CD14-positive monocyte (primary cell): ENCODE measurements at regions not wholly inside any gene's neighbourhood (a gene's known extent, or its start where the extent isn't known, plus 50 kb on each side); places are given as distances from the start of the nearest gene placed in this dataset.

Source experiments
- DNase-seq, 3 donors: peaks; one replicate each; pipeline ENCODE4 v3.0.0-alpha.2; 2011 to 2022
- H2AFZ ChIP-seq: 2 replicates; pipeline ENCODE4 v1.6.0; 2012; ENCODE audit warnings: mild to moderate bottlenecking, low read depth, low read length, inconsistent platforms; ENCODE audit not compliant: insufficient read depth, poor library complexity, severe bottlenecking
- H3K27ac ChIP-seq, 2 donors: 1 replicate in 1 of 2; 2 replicates in 1 of 2; pipeline ENCODE4 v1.5.1; 2012 to 2013; ENCODE audit warnings: low read length in 2 of 2, control low read depth in 1 of 2, inconsistent platforms in 1 of 2, low read depth in 1 of 2, mild to moderate bottlenecking in 1 of 2
- H3K27me3 ChIP-seq, 2 donors: one replicate each; pipeline versions ENCODE4 v1.6.0 to v1.6.1; 2011 to 2013; ENCODE audit warnings: low read length in 2 of 2; ENCODE audit not compliant: control insufficient read depth in 2 of 2, insufficient read depth in 2 of 2
- H3K36me3 ChIP-seq, 2 donors: replicated peaks in 1 of 2; 1 replicate in 1 of 2; 2 replicates in 1 of 2; pipeline versions ENCODE4 v1.5.1 to v1.6.1; 2012 to 2013; ENCODE audit warnings: low read length in 2 of 2, control low read depth in 1 of 2, inconsistent platforms in 1 of 2, mild to moderate bottlenecking in 1 of 2; ENCODE audit not compliant: insufficient read depth in 2 of 2, control insufficient read depth in 1 of 2
- H3K4me1 ChIP-seq, 2 donors: 1 replicate in 1 of 2; 2 replicates in 1 of 2; pipeline versions ENCODE4 v1.5.1 to v1.6.1; 2012 to 2013; ENCODE audit warnings: low read length in 2 of 2, control low read depth in 1 of 2, inconsistent platforms in 1 of 2, mild to moderate bottlenecking in 1 of 2, moderate library complexity in 1 of 2; ENCODE audit not compliant: insufficient read depth in 2 of 2, control insufficient read depth in 1 of 2
- H3K4me2 ChIP-seq: replicated peaks from 2 replicates; pipeline ENCODE3; 2012; ENCODE audit warnings: low read length, moderate library complexity, mild to moderate bottlenecking; ENCODE audit not compliant: poor library complexity, severe bottlenecking; ENCODE audit errors: extremely low read depth
- H3K4me3 ChIP-seq, 3 experiments: fragments of 200-600 bp in 1 of 3; sonication (generic) in 1 of 3; replicated peaks in 1 of 3; 1 replicate in 2 of 3; 2 replicates in 1 of 3; pipeline ENCODE4 v1.5.1; 2011 to 2013; ENCODE audit warnings: low read length in 3 of 3, mild to moderate bottlenecking in 3 of 3, control low read depth in 2 of 3, low read depth in 2 of 3, inconsistent platforms in 1 of 3, moderate library complexity in 1 of 3
- H3K79me2 ChIP-seq: 2 replicates; pipeline ENCODE4 v1.6.0; 2012; ENCODE audit warnings: mild to moderate bottlenecking, control low read depth, inconsistent platforms, low read length, moderate library complexity; ENCODE audit not compliant: insufficient read depth
- H3K9ac ChIP-seq: 2 replicates; pipeline ENCODE4 v1.6.0; 2017; ENCODE audit warnings: low read length, mild to moderate bottlenecking; ENCODE audit not compliant: insufficient read depth, poor library complexity, severe bottlenecking
- H3K9me3 ChIP-seq, 2 donors: replicated peaks in 1 of 2; 1 replicate in 1 of 2; 2 replicates in 1 of 2; pipeline versions ENCODE4 v1.5.1 to v1.6.1; 2012 to 2013; ENCODE audit warnings: low read length in 2 of 2, control low read depth in 1 of 2; ENCODE audit not compliant: control insufficient read depth in 1 of 2, insufficient read depth in 1 of 2
- H4K20me1 ChIP-seq: 2 replicates; pipeline ENCODE4 v1.6.0; 2012; ENCODE audit warnings: mild to moderate bottlenecking, low read length, control low read depth, moderate library complexity; ENCODE audit not compliant: insufficient read depth
- H3K27ac Mint-ChIP-seq, 7 donors: one replicate each; pipeline ENCODE4 v1.8.0; 2020; ENCODE audit warnings: mild to moderate bottlenecking in 7 of 7, mixed read lengths in 7 of 7, moderate library complexity in 6 of 7, inconsistent platforms in 2 of 7
- H3K27me3 Mint-ChIP-seq, 3 donors: one replicate each; pipeline ENCODE4 v1.8.0; 2021 to 2022; ENCODE audit warnings: low read depth in 3 of 3, mild to moderate bottlenecking in 3 of 3, mixed read lengths in 3 of 3, moderate library complexity in 3 of 3, inconsistent platforms in 1 of 3
- H3K36me3 Mint-ChIP-seq, 2 donors: one replicate each; pipeline ENCODE4 v1.8.0; 2020; ENCODE audit warnings: mixed read lengths in 2 of 2, inconsistent platforms in 1 of 2, mild to moderate bottlenecking in 1 of 2
- H3K4me1 Mint-ChIP-seq: one replicate; pipeline ENCODE4 v1.8.0; 2020; ENCODE audit warnings: mild to moderate bottlenecking, mixed read lengths
- H3K4me3 Mint-ChIP-seq, 2 donors: one replicate each; pipeline ENCODE4 v1.8.0; 2020; ENCODE audit warnings: mild to moderate bottlenecking in 2 of 2, mixed read lengths in 2 of 2, moderate library complexity in 1 of 2
- H3K9me3 Mint-ChIP-seq, 7 donors: one replicate each; pipeline ENCODE4 v1.8.0; 2020 to 2022; ENCODE audit warnings: mixed read lengths in 7 of 7, mild to moderate bottlenecking in 6 of 7, moderate library complexity in 6 of 7, inconsistent platforms in 2 of 7
- CTCF ChIP-seq: fragments of 200-600 bp; IDR thresholded peaks from one replicate; pipeline ENCODE4 v1.8.0; 2022; ENCODE audit warnings: antibody characterized with exemption, mild to moderate bottlenecking
- WGBS: methylation state at CpG from one replicate; pipeline ENCODE4 v1.1.5; 2013; ENCODE audit warnings: missing lambda C conversion rate; ENCODE audit not compliant: insufficient coverage; 5-methylcytosine and 5-hydroxymethylcytosine counted together
- intact Hi-C, 2 donors: fragments of 100-400 bp; cut with micrococcal nuclease; formaldehyde crosslinking; loops; one replicate each; pipeline versions ENCODE4 v1.15.0 to v1.15.1; 2023

GRCh38 chr13:108460746-108461145 is 168.7 kb upstream of the MYO16 start:
- Mint-ChIP-seq H3K4me1 (no peaks in the 10 kb centered on the region), H3K36me3 (no peaks in the 10 kb centered on the region)

GRCh38 chr13:108463340-108463739 is 166.1 kb upstream of the MYO16 start:
- Histone ChIP-seq H2AFZ (no peak overlapping the region), H3K9me3 (no peaks in the 10 kb centered on the region), H3K36me3 (no peaks in the 10 kb centered on the region), H3K4me3 (no peak overlapping the region), H3K9ac (no peak overlapping the region), H3K4me1 (no peaks in the 10 kb centered on the region), H3K4me2 (no peak overlapping the region), H3K27ac (no peak overlapping the region), H4K20me1 (no peaks in the 10 kb centered on the region), H3K79me2 (no peaks in the 10 kb centered on the region), H3K27me3 (no peaks in the 10 kb centered on the region)
- WGBS = 90% methylated on average over 2 of the region's 3 CpGs
- TF ChIP-seq CTCF = no peak
- DNase-seq = no peak
- no peaks in the 10 kb centered on the region for H3K4me1 Mint-ChIP-seq
- H3K9me3 Mint-ChIP-seq = peaks cover 0 to 4% (median under 1%) of the 10 kb centered on the region in 7 donors
- H3K4me3 Mint-ChIP-seq = no peak overlapping the region
- intact Hi-C loops = no loop called here
- no peaks in the 10 kb centered on the region for H3K27me3 Mint-ChIP-seq
- H3K36me3 Mint-ChIP-seq = no peaks in the 10 kb centered on the region
- H3K27ac Mint-ChIP-seq = no peak overlapping the region

More at GRCh38 chr13:108460746-108461145, 168.7 kb upstream of the MYO16 start:
- H3K9me3 Mint-ChIP-seq = peaks cover 0 to 5% (median 3%) of the 10 kb centered on the region in 7 donors
- Histone ChIP-seq H3K79me2 (no peaks in the 10 kb centered on the region), H3K4me2 (no peak overlapping the region), H3K4me3 (no peak overlapping the region), H3K27me3 (no peaks in the 10 kb centered on the region), H3K36me3 (no peaks in the 10 kb centered on the region), H3K9ac (no peak overlapping the region), H3K27ac (no peak overlapping the region), H3K4me1 (no peaks in the 10 kb centered on the region), H2AFZ (no peak overlapping the region), H3K9me3 (no peaks in the 10 kb centered on the region), H4K20me1 (no peaks in the 10 kb centered on the region)
- H3K4me3 Mint-ChIP-seq = no peak overlapping the region
- DNase-seq = no peak
- intact Hi-C loops = no loop called here
- 100% methylated on average over 1 of the region's 4 CpGs for WGBS
- no peaks in the 10 kb centered on the region for H3K27me3 Mint-ChIP-seq
- TF ChIP-seq CTCF = no peak
- peak overlapping the region in 1 of 7 donors; percentile 34 for H3K27ac Mint-ChIP-seq
